Right lobe of liver (tissue), 6 donors: ENCODE measurements at regions not wholly inside any gene's neighbourhood (a gene's known extent, or its start where the extent isn't known, plus 50 kb on each side); places are given as distances from the start of the nearest gene placed in this dataset.

Source experiments
- ATAC-seq, 4 donors: fragments of 200-7000 bp; cut with Tn5 transposase; one replicate each; pipeline ENCODE4 v1.9.1; 2020; ENCODE audit warnings: mild to moderate bottlenecking in 4 of 4, moderate library complexity in 4 of 4
- DNase-seq, 3 donors: peaks; one replicate each; pipeline ENCODE4 v3.0.0-alpha.2; 2020
- H3K27ac ChIP-seq, 3 donors: fragments of 200-600 bp; one replicate each; pipeline ENCODE4 v1.8.0; 2022
- H3K27me3 ChIP-seq, 2 donors: fragments of 200-600 bp; one replicate each; pipeline ENCODE4 v1.8.0; 2022
- H3K36me3 ChIP-seq, 4 donors: fragments of 200-600 bp; sonication (generic) in 1 of 4; one replicate each; pipeline versions ENCODE4 v1.5.1 to v1.8.0; 2017 to 2022; ENCODE audit warnings: control low read depth in 1 of 4
- H3K4me1 ChIP-seq, 4 donors: fragments of 200-600 bp; sonication (generic) in 1 of 4; one replicate each; pipeline versions ENCODE4 v1.5.1 to v1.8.0; 2017 to 2022; ENCODE audit warnings: control low read depth in 1 of 4
- H3K4me3 ChIP-seq, 3 donors: fragments of 200-600 bp; one replicate each; pipeline ENCODE4 v1.8.0; 2022
- H3K9me3 ChIP-seq, 4 donors: fragments of 200-600 bp; sonication (generic) in 1 of 4; one replicate each; pipeline versions ENCODE4 v1.5.1 to v1.8.0; 2017 to 2022; ENCODE audit warnings: control low read depth in 1 of 4
- POLR2A ChIP-seq: fragments of 450-650 bp; IDR thresholded peaks from one replicate; pipeline ENCODE4 v1.6.1; 2017; ENCODE audit warnings: antibody characterized with exemption, mild to moderate bottlenecking
- WGBS: methylation state at CpG from one replicate; pipeline ENCODE4 v1.1.6; 2018; ENCODE audit warnings: low coverage, low lambda C conversion rate; ENCODE audit not compliant: insufficient coverage; ENCODE audit errors: missing lambda C conversion rate; 5-methylcytosine and 5-hydroxymethylcytosine counted together
- intact Hi-C, 2 donors: fragments of 100-400 bp; cut with DNase I; formaldehyde crosslinking; loops; one replicate each; pipeline versions ENCODE4 v1.11.2 to v1.14.1; 2022
- TF ChIP-seq, protein P1 (sequence below), 4 donors: fragments of 200-600 bp in 3 of 4; fragments of 450-650 bp in 1 of 4; IDR thresholded peaks; one replicate each; pipeline versions ENCODE4 v1.5.1 to v1.8.0; 2016 to 2022; ENCODE audit warnings: antibody characterized with exemption in 4 of 4, mild to moderate bottlenecking in 2 of 4
- donor health status: DM: no; HTN: yes; CAD: no.
- donor health status: DM: no; HTN: no; CAD: no.
- donor health status: DM: no; HTN: no; CAD: no.
- donor health status: DM: no; HTN: yes; CAD: no.
- donor health status: DM: no; HTN: yes; CAD: no.

DNA sequence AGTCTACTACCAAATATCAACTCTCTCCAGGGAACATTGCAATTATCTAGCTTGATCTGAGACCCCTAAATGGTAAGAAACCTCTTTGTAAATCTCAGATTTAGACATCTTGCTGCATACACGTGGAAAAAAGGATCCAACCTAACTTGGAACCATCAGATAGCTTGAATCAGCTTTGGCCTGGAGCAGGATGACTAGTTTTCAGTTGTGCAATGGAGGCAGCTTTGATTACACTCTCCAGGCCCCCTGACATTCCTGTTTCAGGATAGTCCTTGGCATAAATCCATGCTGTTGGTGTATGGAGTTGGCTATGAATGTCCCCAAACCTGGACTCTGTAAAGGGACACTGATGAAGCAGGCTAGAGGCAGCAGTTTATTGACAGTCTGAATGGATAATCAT lies 1061.9 kb upstream of the TENM3 start:
- Histone ChIP-seq H3K36me3 (no peaks in the 10 kb centered on the region), H3K9me3 (no peaks in the 10 kb centered on the region), H3K27ac (no peak overlapping the region), H3K4me3 (no peak overlapping the region), H3K4me1 (no peaks in the 10 kb centered on the region), H3K27me3 (no peaks in the 10 kb centered on the region)
- no peak for DNase-seq
- ATAC-seq: no peak
- 8% methylated on average over 1 of the region's 1 CpG for WGBS
- intact Hi-C loops: no loop called here
- no peak for TF ChIP-seq POLR2A
- TF ChIP-seq, protein P1, sequence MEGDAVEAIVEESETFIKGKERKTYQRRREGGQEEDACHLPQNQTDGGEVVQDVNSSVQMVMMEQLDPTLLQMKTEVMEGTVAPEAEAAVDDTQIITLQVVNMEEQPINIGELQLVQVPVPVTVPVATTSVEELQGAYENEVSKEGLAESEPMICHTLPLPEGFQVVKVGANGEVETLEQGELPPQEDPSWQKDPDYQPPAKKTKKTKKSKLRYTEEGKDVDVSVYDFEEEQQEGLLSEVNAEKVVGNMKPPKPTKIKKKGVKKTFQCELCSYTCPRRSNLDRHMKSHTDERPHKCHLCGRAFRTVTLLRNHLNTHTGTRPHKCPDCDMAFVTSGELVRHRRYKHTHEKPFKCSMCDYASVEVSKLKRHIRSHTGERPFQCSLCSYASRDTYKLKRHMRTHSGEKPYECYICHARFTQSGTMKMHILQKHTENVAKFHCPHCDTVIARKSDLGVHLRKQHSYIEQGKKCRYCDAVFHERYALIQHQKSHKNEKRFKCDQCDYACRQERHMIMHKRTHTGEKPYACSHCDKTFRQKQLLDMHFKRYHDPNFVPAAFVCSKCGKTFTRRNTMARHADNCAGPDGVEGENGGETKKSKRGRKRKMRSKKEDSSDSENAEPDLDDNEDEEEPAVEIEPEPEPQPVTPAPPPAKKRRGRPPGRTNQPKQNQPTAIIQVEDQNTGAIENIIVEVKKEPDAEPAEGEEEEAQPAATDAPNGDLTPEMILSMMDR (IDR thresholded peaks at IDR 0.05): no peak

DNA sequence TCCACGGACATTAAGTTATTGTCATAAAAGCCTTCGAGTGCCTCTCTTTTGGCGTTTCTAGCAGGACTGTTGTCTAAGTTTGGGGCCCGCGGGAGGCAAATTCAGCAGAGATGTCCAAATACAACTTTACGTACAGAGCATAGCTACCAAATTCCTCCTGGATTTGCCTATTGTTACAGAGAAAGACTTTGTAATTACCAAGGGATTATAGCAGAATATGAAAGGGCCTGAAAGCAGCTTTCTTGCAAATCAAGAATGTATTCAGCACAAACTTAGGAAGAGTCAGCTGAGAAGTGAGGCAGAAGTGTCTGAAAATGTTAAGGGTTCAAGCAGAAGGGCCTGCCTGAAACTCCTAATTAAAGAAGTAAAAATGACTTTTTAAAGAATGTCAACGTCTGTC lies 1053.5 kb upstream of the TENM3 start:
- no peak overlapping the region for H3K4me3 ChIP-seq
- intact Hi-C loops: no loop called here
- ATAC-seq (no peak), DNase-seq (no peak)
- H3K36me3 ChIP-seq: no peaks in the 10 kb centered on the region
- no peak for TF ChIP-seq POLR2A
- TF ChIP-seq, protein P1 (IDR thresholded peaks at IDR 0.05): no peak
- no peaks in the 10 kb centered on the region for H3K9me3 ChIP-seq
- no peaks in the 10 kb centered on the region for H3K4me1 ChIP-seq
- no peaks in the 10 kb centered on the region for H3K27me3 ChIP-seq
- 51% methylated on average over 7 of the region's 7 CpGs for WGBS
- no peak overlapping the region for H3K27ac ChIP-seq

DNA sequence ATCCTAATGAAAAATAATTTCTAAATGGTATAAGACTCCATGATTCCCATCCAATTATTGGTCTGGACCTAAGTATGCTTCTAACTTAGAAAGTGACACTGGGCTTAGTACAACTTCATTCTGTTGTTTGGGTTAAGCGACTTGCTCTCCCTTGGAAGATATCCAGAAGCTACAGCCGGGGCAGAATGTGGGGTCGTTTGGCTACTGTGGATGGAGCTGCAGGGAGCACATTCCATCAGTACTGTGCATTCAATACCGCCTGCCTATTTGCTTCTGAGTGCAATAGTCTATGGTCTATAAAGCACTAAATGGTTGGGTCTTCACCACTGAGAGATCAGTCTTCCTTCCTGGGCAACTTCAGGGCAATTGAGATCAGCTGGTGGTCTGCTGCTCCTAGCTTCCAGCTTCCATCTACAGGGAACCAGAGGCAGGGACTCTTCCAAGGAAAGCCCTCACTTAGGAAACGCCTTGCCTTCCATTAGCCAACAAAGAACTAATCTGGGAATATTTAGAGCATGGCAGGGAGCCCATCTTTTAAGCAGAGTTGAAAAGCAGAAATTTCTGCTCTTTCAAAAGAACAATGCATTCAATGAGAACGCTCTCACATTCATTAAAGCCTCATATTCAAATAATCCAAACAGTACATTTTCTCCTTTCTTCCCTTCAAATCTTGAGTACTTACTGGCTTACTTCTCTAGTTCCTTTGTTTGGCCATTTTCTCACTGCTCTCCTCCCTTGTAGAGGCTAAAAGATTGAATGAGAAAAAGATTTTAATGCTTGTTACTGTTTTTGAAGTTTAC lies 1049.9 kb upstream of the TENM3 start:
- no peaks in the 10 kb centered on the region for H3K9me3 ChIP-seq
- intact Hi-C loops: no loop called here
- no peak overlapping the region for H3K4me3 ChIP-seq
- TF ChIP-seq, protein P1 (IDR thresholded peaks at IDR 0.05): no peak
- no peak for TF ChIP-seq POLR2A
- no peaks in the 10 kb centered on the region for H3K4me1 ChIP-seq
- DNase-seq (no peak), ATAC-seq (no peak)
- no peaks in the 10 kb centered on the region for H3K36me3 ChIP-seq
- WGBS: 32% methylated on average over 6 of the region's 6 CpGs
- H3K27me3 ChIP-seq: no peaks in the 10 kb centered on the region
- H3K27ac ChIP-seq: no peak overlapping the region

DNA sequence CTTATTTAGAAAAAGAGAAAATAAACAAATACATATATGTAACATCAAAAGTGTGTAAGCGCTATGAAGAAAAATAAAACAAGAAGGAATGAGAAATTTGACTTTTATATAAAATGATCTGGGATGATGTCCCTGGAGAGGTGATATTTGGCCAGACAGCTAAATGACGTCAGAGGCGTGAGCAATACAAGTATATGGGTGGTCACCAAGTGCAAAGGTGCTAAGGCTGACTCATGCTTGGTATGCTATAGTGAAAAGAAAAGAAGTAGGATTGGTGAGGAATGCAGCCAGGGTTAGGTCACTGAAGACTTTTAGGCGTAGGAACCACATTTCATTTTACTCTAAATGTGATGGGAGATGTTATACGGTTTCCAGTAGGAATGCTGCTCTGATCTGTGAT lies 1049.1 kb upstream of the TENM3 start:
- TF ChIP-seq POLR2A: no peak
- TF ChIP-seq, protein P1 (IDR thresholded peaks at IDR 0.05): no peak
- Histone ChIP-seq H3K4me3 (no peak overlapping the region), H3K4me1 (no peaks in the 10 kb centered on the region), H3K36me3 (no peaks in the 10 kb centered on the region), H3K9me3 (no peaks in the 10 kb centered on the region), H3K27me3 (no peaks in the 10 kb centered on the region), H3K27ac (no peak overlapping the region)
- DNase-seq (no peak), ATAC-seq (no peak)
- WGBS: 54% methylated on average over 5 of the region's 5 CpGs
- intact Hi-C loops: no loop called here
